Heart left ventricle (tissue), 13 donors: ENCODE measurements at regions not wholly inside any gene's neighbourhood (a gene's known extent, or its start where the extent isn't known, plus 50 kb on each side); places are given as distances from the start of the nearest gene placed in this dataset.

Experiments
- CTCF ChIP-seq, 12 donors: fragments of 200-600 bp; sonication (generic) in 4 of 12; IDR thresholded peaks; one replicate each; pipeline versions ENCODE4 v1.5.0 to v1.8.0; 2018 to 2022; ENCODE audit warnings: antibody characterized with exemption in 12 of 12, mild to moderate bottlenecking in 5 of 12
- POLR2A ChIP-seq, 2 donors: fragments of 450-650 bp; IDR thresholded peaks; one replicate each; pipeline ENCODE4 v1.6.1; 2017; ENCODE audit warnings: antibody characterized with exemption in 2 of 2, mild to moderate bottlenecking in 2 of 2, moderate library complexity in 2 of 2
- donor health status: ischemic (EF 13 %, LVEDD 7.1; RV severe dilation, severe dysfunction).
- donor health status: DM: no; HTN: yes; CAD: no.
- donor health status: DM: no; HTN: no; CAD: no.
- donor health status: ischemic (EF 25% LVEDD 6.9; RV normal size, moderate dysfunction).
- donor health status: ischemic (EF 25% LVEDD 5.7; RV mildly dilated, moderate dysfunction).
- donor health status: ischemic (EF 35%, LVEDD 5.7; RV mildly dilated, moderate dysfunction).
- donor health status: nonischemic (EF 11% LVEDD 7.7; RV severe dilation, severe dysfunction).
- donor health status: DM: yes; HTN: yes; CAD: no.
- donor health status: PGD.
- donor health status: ischemic (EF 29% LVEDD 5.4; RV normal size, mild dysfunction).
- donor health status: nonischemic (EF 23%, LVEDD 6.1; RV moderate dilation, normal function).

DNA sequence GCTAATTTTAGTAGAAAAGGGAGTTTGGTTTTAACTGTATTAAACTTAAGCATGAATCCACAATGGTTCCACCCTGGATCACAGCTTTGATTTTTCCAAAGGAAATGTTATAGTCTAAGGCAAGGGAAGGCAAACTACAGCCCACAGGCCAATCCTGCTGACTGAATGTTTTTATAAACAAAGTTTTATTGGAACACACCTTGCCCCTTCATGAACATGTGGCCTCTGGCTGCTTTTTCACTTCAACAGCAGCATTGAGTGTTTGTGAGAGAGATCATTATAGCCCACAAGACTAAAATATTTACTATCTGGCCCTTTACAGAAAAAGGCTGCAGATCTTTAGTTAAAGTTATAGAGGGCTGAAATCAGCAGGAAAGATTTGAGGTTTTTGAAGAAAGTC lies 198.7 kb downstream of the IRS2 start:
- TF ChIP-seq CTCF (IDR thresholded peaks at IDR 0.05) (no peak), POLR2A (IDR thresholded peaks at IDR 0.05) (no peak)
